WTC11 (cell line): ENCODE measurements at regions not wholly inside any gene's neighbourhood (a gene's known extent, or its start where the extent isn't known, plus 50 kb on each side); places are given as distances from the start of the nearest gene placed in this dataset.

ENCODE experiments used
- ATAC-seq: fragments of 200-7000 bp; cut with Tn5 transposase; 2 replicates; pipeline ENCODE4 v1.10.0; 2021; ENCODE audit warnings: mild to moderate bottlenecking, moderate library complexity
- CTCF ChIA-PET: fragments of 300-600 bp; sonication (Branson Sonifier 250); formaldehyde crosslinking; loops from one replicate; lab custom pipeline; 2021; ENCODE audit warnings: antibody characterized with exemption; lab: Charles Lee
- POLR2A ChIA-PET: fragments of 350-600 bp; sonication (Branson Sonifier 250); formaldehyde crosslinking; loops from one replicate; lab custom pipeline; 2021; ENCODE audit warnings: antibody characterized with exemption; lab: Charles Lee
- DNase-seq: peaks from one replicate; pipeline ENCODE4 v3.0.0; 2021; ENCODE audit warnings: low spot score
- H3K27ac Mint-ChIP-seq: 2 replicates; pipeline ENCODE4 v1.8.0; 2021; ENCODE audit warnings: mixed read lengths
- H3K27me3 Mint-ChIP-seq: 2 replicates; pipeline ENCODE4 v1.8.0; 2021; ENCODE audit warnings: low read depth, mild to moderate bottlenecking, moderate library complexity, mixed read lengths
- H3K36me3 Mint-ChIP-seq: 2 replicates; pipeline ENCODE4 v1.8.0; 2021; ENCODE audit warnings: mixed read lengths
- H3K4me1 Mint-ChIP-seq: 2 replicates; pipeline ENCODE4 v1.8.0; 2022; ENCODE audit warnings: mixed read lengths
- H3K4me3 Mint-ChIP-seq: 2 replicates; pipeline ENCODE4 v1.8.0; 2021; ENCODE audit warnings: mild to moderate bottlenecking, moderate library complexity, mixed read lengths
- H3K9me3 Mint-ChIP-seq: 2 replicates; pipeline ENCODE4 v1.8.0; 2021; ENCODE audit warnings: mixed read lengths
- ATF1 ChIP-seq: sonication (generic); formaldehyde crosslinking; IDR thresholded peaks from 2 replicates; pipeline ENCODE4 v1.8.1; 2023; ENCODE audit warnings: mild to moderate bottlenecking, moderate library complexity, missing genetic modification reagents
- CREM ChIP-seq: sonication (generic); formaldehyde crosslinking; IDR thresholded peaks from 2 replicates; pipeline ENCODE4 v1.8.1; 2022; ENCODE audit warnings: mild to moderate bottlenecking, missing genetic modification reagents, moderate library complexity
- ESRRA ChIP-seq: sonication (generic); formaldehyde crosslinking; IDR thresholded peaks from 2 replicates; pipeline ENCODE4 v1.8.1; 2022; ENCODE audit warnings: mild to moderate bottlenecking, missing genetic modification reagents, borderline replicate concordance
- ETV6 ChIP-seq: sonication (generic); formaldehyde crosslinking; IDR thresholded peaks from 2 replicates; pipeline ENCODE4 v1.8.1; 2022; ENCODE audit warnings: mild to moderate bottlenecking, missing genetic modification reagents
- FOXK1 ChIP-seq: sonication (generic); formaldehyde crosslinking; IDR thresholded peaks from 2 replicates; pipeline ENCODE4 v1.8.0; 2022; ENCODE audit warnings: mild to moderate bottlenecking, moderate library complexity, missing genetic modification reagents
- FOXP1 ChIP-seq: sonication (generic); formaldehyde crosslinking; IDR thresholded peaks from 2 replicates; pipeline ENCODE4 v1.8.0; 2022; ENCODE audit warnings: missing genetic modification reagents, mild to moderate bottlenecking, moderate library complexity, borderline replicate concordance
- RELA ChIP-seq: sonication (generic); formaldehyde crosslinking; IDR thresholded peaks from 2 replicates; pipeline ENCODE4 v1.8.1; 2022; ENCODE audit warnings: missing genetic modification reagents, mild to moderate bottlenecking, borderline replicate concordance
- RORB ChIP-seq: fragments of 250-450 bp; sonication (Bioruptor Pico); IDR thresholded peaks from 2 replicates; pipeline ENCODE4 v1.9.0; 2021; ENCODE audit warnings: mild to moderate bottlenecking
- SMAD4 ChIP-seq: sonication (generic); formaldehyde crosslinking; IDR thresholded peaks from 2 replicates; pipeline ENCODE4 v1.8.0; 2022; ENCODE audit warnings: mild to moderate bottlenecking, missing genetic modification reagents
- ZNF121 ChIP-seq: sonication (generic); formaldehyde crosslinking; IDR thresholded peaks from 2 replicates; pipeline ENCODE4 v1.8.0; 2023; ENCODE audit warnings: missing genetic modification reagents
- ZNF423 ChIP-seq: fragments of 250-450 bp; sonication (Bioruptor Pico); IDR thresholded peaks from 2 replicates; pipeline ENCODE4 v2.1.2; 2022; ENCODE audit warnings: mild to moderate bottlenecking, moderate library complexity
- TF ChIP-seq, protein P1 (sequence below): sonication (generic); formaldehyde crosslinking; conservative IDR thresholded peaks from 2 replicates; pipeline ENCODE4 v1.8.1; 2023; ENCODE audit warnings: mild to moderate bottlenecking, low read depth, missing genetic modification reagents, moderate library complexity
- TF ChIP-seq, protein P2 (sequence below): sonication (generic); formaldehyde crosslinking; IDR thresholded peaks from 2 replicates; pipeline ENCODE4 v1.8.1; 2023; ENCODE audit warnings: mild to moderate bottlenecking, missing genetic modification reagents, borderline replicate concordance
- TF ChIP-seq, protein P3 (sequence below): sonication (generic); formaldehyde crosslinking; IDR thresholded peaks from 2 replicates; pipeline ENCODE4 v1.8.1; 2022; ENCODE audit warnings: low read depth, missing genetic modification reagents, borderline replicate concordance
- TF ChIP-seq, protein P4 (sequence below): sonication (generic); formaldehyde crosslinking; IDR thresholded peaks from 2 replicates; pipeline ENCODE4 v1.8.0; 2022; ENCODE audit warnings: missing genetic modification reagents
- TF ChIP-seq, protein P5 (sequence below): sonication (generic); formaldehyde crosslinking; IDR thresholded peaks from 2 replicates; pipeline ENCODE4 v1.8.1; 2022; ENCODE audit warnings: mild to moderate bottlenecking, missing genetic modification reagents, moderate library complexity, borderline replicate concordance
- TF ChIP-seq, protein P6 (sequence below): fragments of 250-450 bp; sonication (Bioruptor Pico); conservative IDR thresholded peaks from 2 replicates; pipeline ENCODE4 v1.9.0; 2021; ENCODE audit warnings: mild to moderate bottlenecking
- TF ChIP-seq, protein P7 (sequence below): sonication (generic); formaldehyde crosslinking; IDR thresholded peaks from 2 replicates; pipeline ENCODE4 v1.8.0; 2023; ENCODE audit warnings: missing genetic modification reagents
- TF ChIP-seq, protein P8 (sequence below): sonication (generic); formaldehyde crosslinking; IDR thresholded peaks from 2 replicates; pipeline ENCODE4 v1.8.1; 2023; ENCODE audit warnings: mild to moderate bottlenecking, missing genetic modification reagents, moderate library complexity
- TF ChIP-seq, protein P9 (sequence below): sonication (generic); formaldehyde crosslinking; IDR thresholded peaks from 2 replicates; pipeline ENCODE4 v1.8.0; 2022; ENCODE audit warnings: mild to moderate bottlenecking, missing genetic modification reagents

DNA sequence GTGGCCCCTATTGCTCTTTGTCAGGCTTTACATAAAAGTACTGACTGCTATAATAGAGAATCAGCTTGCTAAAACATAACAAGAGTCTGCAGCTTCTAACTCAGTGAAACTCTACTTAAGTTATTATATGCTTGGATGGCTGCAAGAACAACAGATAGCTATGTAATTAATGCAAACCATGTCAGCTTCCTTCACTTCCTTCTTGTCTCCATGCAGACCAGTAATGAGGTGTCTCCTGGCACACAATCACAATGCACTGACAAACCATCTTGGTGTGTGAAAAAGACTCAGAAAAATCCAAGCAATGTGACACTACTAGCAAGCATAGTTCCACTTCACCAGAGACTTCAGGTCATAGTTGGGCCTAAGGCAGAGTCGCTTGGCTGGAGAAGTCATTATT is 2068.9 kb upstream of the PIK3C3 start (continued):
- TF ChIP-seq, protein P1, sequence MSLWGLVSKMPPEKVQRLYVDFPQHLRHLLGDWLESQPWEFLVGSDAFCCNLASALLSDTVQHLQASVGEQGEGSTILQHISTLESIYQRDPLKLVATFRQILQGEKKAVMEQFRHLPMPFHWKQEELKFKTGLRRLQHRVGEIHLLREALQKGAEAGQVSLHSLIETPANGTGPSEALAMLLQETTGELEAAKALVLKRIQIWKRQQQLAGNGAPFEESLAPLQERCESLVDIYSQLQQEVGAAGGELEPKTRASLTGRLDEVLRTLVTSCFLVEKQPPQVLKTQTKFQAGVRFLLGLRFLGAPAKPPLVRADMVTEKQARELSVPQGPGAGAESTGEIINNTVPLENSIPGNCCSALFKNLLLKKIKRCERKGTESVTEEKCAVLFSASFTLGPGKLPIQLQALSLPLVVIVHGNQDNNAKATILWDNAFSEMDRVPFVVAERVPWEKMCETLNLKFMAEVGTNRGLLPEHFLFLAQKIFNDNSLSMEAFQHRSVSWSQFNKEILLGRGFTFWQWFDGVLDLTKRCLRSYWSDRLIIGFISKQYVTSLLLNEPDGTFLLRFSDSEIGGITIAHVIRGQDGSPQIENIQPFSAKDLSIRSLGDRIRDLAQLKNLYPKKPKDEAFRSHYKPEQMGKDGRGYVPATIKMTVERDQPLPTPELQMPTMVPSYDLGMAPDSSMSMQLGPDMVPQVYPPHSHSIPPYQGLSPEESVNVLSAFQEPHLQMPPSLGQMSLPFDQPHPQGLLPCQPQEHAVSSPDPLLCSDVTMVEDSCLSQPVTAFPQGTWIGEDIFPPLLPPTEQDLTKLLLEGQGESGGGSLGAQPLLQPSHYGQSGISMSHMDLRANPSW (CRISPR knock-in tag): no peak
- TF ChIP-seq, protein P2, sequence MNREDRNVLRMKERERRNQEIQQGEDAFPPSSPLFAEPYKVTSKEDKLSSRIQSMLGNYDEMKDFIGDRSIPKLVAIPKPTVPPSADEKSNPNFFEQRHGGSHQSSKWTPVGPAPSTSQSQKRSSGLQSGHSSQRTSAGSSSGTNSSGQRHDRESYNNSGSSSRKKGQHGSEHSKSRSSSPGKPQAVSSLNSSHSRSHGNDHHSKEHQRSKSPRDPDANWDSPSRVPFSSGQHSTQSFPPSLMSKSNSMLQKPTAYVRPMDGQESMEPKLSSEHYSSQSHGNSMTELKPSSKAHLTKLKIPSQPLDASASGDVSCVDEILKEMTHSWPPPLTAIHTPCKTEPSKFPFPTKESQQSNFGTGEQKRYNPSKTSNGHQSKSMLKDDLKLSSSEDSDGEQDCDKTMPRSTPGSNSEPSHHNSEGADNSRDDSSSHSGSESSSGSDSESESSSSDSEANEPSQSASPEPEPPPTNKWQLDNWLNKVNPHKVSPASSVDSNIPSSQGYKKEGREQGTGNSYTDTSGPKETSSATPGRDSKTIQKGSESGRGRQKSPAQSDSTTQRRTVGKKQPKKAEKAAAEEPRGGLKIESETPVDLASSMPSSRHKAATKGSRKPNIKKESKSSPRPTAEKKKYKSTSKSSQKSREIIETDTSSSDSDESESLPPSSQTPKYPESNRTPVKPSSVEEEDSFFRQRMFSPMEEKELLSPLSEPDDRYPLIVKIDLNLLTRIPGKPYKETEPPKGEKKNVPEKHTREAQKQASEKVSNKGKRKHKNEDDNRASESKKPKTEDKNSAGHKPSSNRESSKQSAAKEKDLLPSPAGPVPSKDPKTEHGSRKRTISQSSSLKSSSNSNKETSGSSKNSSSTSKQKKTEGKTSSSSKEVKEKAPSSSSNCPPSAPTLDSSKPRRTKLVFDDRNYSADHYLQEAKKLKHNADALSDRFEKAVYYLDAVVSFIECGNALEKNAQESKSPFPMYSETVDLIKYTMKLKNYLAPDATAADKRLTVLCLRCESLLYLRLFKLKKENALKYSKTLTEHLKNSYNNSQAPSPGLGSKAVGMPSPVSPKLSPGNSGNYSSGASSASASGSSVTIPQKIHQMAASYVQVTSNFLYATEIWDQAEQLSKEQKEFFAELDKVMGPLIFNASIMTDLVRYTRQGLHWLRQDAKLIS (CRISPR knock-in tag): no peak
- no peak for TF ChIP-seq FOXP1 (CRISPR knock-in tag)
- TF ChIP-seq FOXK1 (CRISPR knock-in tag): no peak
- no peak for TF ChIP-seq RELA (CRISPR knock-in tag)

DNA sequence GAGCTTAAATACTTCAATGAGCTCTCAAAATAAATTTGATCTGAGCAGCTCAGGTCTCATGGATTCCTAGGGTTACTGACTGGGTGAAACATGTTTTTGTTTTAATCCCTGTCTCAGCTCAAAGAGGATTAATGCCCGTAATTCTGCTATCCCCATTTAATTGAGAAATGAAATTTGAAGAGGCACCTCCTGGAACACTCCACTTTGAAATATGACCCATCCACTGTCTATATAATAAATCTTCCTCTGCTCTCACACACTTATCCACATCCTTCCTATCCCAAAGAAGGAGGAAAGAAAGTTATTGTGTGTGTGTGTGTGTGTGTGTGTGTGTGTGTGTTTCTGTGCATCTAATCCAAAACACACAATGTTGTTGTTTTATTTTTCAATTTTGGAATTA is 2082.4 kb upstream of the PIK3C3 start:
- Mint-ChIP-seq H3K27ac (no peak overlapping the region), H3K4me1 (no peaks in the 10 kb centered on the region), H3K27me3 (no peaks in the 10 kb centered on the region), H3K4me3 (no peak overlapping the region), H3K9me3 (no peaks in the 10 kb centered on the region), H3K36me3 (no peaks in the 10 kb centered on the region)
- no peak for DNase-seq
- ChIA-PET CTCF (no interaction called here), POLR2A (no interaction called here)
- ATAC-seq: no peak
- TF ChIP-seq, protein P3, sequence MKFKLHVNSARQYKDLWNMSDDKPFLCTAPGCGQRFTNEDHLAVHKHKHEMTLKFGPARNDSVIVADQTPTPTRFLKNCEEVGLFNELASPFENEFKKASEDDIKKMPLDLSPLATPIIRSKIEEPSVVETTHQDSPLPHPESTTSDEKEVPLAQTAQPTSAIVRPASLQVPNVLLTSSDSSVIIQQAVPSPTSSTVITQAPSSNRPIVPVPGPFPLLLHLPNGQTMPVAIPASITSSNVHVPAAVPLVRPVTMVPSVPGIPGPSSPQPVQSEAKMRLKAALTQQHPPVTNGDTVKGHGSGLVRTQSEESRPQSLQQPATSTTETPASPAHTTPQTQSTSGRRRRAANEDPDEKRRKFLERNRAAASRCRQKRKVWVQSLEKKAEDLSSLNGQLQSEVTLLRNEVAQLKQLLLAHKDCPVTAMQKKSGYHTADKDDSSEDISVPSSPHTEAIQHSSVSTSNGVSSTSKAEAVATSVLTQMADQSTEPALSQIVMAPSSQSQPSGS: no peak
- TF ChIP-seq ZNF121 (CRISPR knock-in tag): no peak
- no peak for TF ChIP-seq SMAD4 (CRISPR knock-in tag)
- TF ChIP-seq ESRRA (CRISPR knock-in tag): no peak
- no peak for TF ChIP-seq CREM (CRISPR knock-in tag)
- TF ChIP-seq ATF1 (CRISPR knock-in tag): no peak
- no peak for TF ChIP-seq ETV6 (CRISPR knock-in tag)
- TF ChIP-seq, protein P4, sequence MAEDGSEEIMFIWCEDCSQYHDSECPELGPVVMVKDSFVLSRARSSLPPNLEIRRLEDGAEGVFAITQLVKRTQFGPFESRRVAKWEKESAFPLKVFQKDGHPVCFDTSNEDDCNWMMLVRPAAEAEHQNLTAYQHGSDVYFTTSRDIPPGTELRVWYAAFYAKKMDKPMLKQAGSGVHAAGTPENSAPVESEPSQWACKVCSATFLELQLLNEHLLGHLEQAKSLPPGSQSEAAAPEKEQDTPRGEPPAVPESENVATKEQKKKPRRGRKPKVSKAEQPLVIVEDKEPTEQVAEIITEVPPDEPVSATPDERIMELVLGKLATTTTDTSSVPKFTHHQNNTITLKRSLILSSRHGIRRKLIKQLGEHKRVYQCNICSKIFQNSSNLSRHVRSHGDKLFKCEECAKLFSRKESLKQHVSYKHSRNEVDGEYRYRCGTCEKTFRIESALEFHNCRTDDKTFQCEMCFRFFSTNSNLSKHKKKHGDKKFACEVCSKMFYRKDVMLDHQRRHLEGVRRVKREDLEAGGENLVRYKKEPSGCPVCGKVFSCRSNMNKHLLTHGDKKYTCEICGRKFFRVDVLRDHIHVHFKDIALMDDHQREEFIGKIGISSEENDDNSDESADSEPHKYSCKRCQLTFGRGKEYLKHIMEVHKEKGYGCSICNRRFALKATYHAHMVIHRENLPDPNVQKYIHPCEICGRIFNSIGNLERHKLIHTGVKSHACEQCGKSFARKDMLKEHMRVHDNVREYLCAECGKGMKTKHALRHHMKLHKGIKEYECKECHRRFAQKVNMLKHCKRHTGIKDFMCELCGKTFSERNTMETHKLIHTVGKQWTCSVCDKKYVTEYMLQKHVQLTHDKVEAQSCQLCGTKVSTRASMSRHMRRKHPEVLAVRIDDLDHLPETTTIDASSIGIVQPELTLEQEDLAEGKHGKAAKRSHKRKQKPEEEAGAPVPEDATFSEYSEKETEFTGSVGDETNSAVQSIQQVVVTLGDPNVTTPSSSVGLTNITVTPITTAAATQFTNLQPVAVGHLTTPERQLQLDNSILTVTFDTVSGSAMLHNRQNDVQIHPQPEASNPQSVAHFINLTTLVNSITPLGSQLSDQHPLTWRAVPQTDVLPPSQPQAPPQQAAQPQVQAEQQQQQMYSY (CRISPR knock-in tag): no peak
- TF ChIP-seq, protein P5, sequence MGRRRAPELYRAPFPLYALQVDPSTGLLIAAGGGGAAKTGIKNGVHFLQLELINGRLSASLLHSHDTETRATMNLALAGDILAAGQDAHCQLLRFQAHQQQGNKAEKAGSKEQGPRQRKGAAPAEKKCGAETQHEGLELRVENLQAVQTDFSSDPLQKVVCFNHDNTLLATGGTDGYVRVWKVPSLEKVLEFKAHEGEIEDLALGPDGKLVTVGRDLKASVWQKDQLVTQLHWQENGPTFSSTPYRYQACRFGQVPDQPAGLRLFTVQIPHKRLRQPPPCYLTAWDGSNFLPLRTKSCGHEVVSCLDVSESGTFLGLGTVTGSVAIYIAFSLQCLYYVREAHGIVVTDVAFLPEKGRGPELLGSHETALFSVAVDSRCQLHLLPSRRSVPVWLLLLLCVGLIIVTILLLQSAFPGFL (CRISPR knock-in tag): no peak
- TF ChIP-seq, protein P6, sequence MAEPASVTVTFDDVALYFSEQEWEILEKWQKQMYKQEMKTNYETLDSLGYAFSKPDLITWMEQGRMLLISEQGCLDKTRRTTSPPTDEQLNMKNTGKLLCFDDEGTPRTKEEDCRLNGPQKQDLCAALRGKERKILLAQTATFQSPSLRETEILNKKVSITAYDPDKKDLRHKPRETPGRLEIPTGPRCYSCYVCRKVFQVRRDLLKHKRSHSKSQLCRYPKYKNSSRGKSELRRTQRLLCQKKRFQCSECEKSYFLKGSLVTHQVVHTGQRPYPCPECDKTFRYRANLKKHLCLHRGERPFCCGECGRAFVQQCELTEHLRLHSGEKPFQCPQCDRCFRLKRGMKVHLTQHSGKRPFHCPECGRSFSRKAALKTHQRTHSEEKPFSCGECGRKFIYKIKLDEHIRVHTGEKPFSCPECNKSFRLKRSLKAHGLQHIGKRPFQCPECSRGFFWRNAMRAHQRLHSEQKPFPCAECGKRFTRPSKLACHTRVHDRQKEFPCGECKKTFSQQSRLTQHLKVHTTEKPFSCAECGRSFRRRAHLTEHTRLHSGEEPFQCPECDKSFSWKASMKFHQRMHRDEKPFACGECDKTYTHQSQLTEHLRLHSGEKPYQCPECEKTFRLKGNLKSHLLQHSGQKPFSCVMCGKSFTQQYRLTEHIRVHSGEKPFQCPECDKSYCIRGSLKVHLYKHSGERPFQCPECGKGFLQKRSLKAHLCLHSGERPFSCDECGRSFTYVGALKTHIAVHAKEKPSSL: no peak
- TF ChIP-seq, protein P7, sequence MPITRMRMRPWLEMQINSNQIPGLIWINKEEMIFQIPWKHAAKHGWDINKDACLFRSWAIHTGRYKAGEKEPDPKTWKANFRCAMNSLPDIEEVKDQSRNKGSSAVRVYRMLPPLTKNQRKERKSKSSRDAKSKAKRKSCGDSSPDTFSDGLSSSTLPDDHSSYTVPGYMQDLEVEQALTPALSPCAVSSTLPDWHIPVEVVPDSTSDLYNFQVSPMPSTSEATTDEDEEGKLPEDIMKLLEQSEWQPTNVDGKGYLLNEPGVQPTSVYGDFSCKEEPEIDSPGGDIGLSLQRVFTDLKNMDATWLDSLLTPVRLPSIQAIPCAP (CRISPR knock-in tag): no peak
- TF ChIP-seq ZNF423 (CRISPR knock-in tag): no peak
- TF ChIP-seq, protein P8, sequence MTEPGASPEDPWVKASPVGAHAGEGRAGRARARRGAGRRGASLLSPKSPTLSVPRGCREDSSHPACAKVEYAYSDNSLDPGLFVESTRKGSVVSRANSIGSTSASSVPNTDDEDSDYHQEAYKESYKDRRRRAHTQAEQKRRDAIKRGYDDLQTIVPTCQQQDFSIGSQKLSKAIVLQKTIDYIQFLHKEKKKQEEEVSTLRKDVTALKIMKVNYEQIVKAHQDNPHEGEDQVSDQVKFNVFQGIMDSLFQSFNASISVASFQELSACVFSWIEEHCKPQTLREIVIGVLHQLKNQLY (CRISPR knock-in tag): no peak
- TF ChIP-seq, protein P9, sequence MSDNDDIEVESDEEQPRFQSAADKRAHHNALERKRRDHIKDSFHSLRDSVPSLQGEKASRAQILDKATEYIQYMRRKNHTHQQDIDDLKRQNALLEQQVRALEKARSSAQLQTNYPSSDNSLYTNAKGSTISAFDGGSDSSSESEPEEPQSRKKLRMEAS (CRISPR knock-in tag): no peak
- TF ChIP-seq RORB (CRISPR knock-in tag): no peak
